ENCODE measurements at regions not wholly inside any gene's neighbourhood (a gene's known extent, or its start where the extent isn't known, plus 50 kb on each side); places are given as distances from the start of the nearest gene placed in this dataset.

GRCh38 chr5:166074582-166075481 is 2216.6 kb upstream of the WWC1 start:
- Histone ChIP-seq H3K79me2 (ENCODE audit: insufficient read depth, low read length) (no peaks in the 10 kb centered on the region), H2AFZ (ENCODE audit: low read length) (no peak overlapping the region), H3K4me1 (ENCODE audit: insufficient read depth, low read length) (no peaks in the 10 kb centered on the region), H3K9ac (ENCODE audit: insufficient read depth, low read depth, low read length) (no peak overlapping the region), H3K9me3 (ENCODE audit: low read length) (peaks cover 80% of the 10 kb centered on the region), H3K4me2 (ENCODE audit: low read depth, low read length) (no peak overlapping the region), H3K36me3 (replicated peaks in 1 of 2; ENCODE audit: control insufficient read depth in 1 of 2, insufficient read depth in 2 of 2, low read length in 2 of 2) (no peaks in the 10 kb centered on the region), H3K4me3 (replicated peaks in 1 of 3; ENCODE audit: insufficient read depth in 1 of 3, low read depth in 2 of 3, low read length in 3 of 3) (no peak overlapping the region), H3K27ac (ENCODE audit: extremely low read length, insufficient read depth, low read length) (no peak overlapping the region), H4K20me1 (ENCODE audit: insufficient read depth, low read length) (no peaks in the 10 kb centered on the region), H3K27me3 (ENCODE audit: control insufficient read depth in 1 of 2, insufficient read depth in 2 of 2, low read length in 2 of 2) (no peaks in the 10 kb centered on the region)
- ChIA-PET CTCF (ENCODE audit: low intra/inter-chr PET ratio, low total read pairs) (no interaction called here), POLR2A (no interaction called here)
- ATAC-seq (no peak), FAIRE-seq (no peak), DNase-seq (ENCODE audit: low spot score) (no peak)
- in situ Hi-C loops (cut with HindIII; ENCODE audit: extremely low pct_ligation_motif_present, low pct_unique_long_range_greater_than_20kb) (no loop called here), intact Hi-C loops (cut with micrococcal nuclease; ENCODE audit: unreplicated experiment) (no loop called here)
- no TSS peak for BruUV-seq (replicated peaks)
- WGBS (ENCODE audit: low lambda C conversion rate): 12% methylated on average over 5 of the region's 5 CpGs
- peak; percentile 81 for TF ChIP-seq HNRNPK (IDR thresholded peaks at IDR 0.05; ENCODE audit: low read depth, low read length, poor library complexity, severe bottlenecking)
- TF ChIP-seq MED1 (CRISPR knock-in tag; IDR thresholded peaks at IDR 0.05): no peak
- TF ChIP-seq ZNF790 (CRISPR knock-in tag; IDR thresholded peaks at IDR 0.05; ENCODE audit: borderline replicate concordance): no peak
- TF ChIP-seq ZNF367 (CRISPR knock-in tag; IDR thresholded peaks at IDR 0.05; ENCODE audit: borderline replicate concordance): no peak
- TF ChIP-seq ZNF567 (CRISPR knock-in tag; IDR thresholded peaks at IDR 0.05; ENCODE audit: borderline replicate concordance): no peak

GRCh38 chr5:166083183-166083959 is 2208.1 kb upstream of the WWC1 start:
- no peak for FAIRE-seq
- POLR2A ChIA-PET: no interaction called here
- no peaks in the 10 kb centered on the region for H3K79me2 ChIP-seq (ENCODE audit: insufficient read depth, low read length)
- intact Hi-C loops (cut with micrococcal nuclease; ENCODE audit: unreplicated experiment) (no loop called here), in situ Hi-C loops (cut with HindIII; ENCODE audit: extremely low pct_ligation_motif_present, low pct_unique_long_range_greater_than_20kb) (no loop called here)
- no peaks in the 10 kb centered on the region for H4K20me1 ChIP-seq (ENCODE audit: insufficient read depth, low read length)
- H2AFZ ChIP-seq (ENCODE audit: low read length): no peak overlapping the region
- H3K27me3 ChIP-seq (ENCODE audit: control insufficient read depth in 1 of 2, insufficient read depth in 2 of 2, low read length in 2 of 2): no peaks in the 10 kb centered on the region
- H3K36me3 ChIP-seq (replicated peaks in 1 of 2; ENCODE audit: control insufficient read depth in 1 of 2, insufficient read depth in 2 of 2, low read length in 2 of 2): no peaks in the 10 kb centered on the region
- no peak overlapping the region for H3K4me3 ChIP-seq (replicated peaks in 1 of 3; ENCODE audit: insufficient read depth in 1 of 3, low read depth in 2 of 3, low read length in 3 of 3)
- no peak for ATAC-seq
- 12% methylated on average over 11 of the region's 11 CpGs for WGBS (ENCODE audit: low lambda C conversion rate)
- H3K9me3 ChIP-seq (ENCODE audit: low read length): peaks cover 97% of the 10 kb centered on the region
- no TSS peak for BruUV-seq (replicated peaks)
- no peak for DNase-seq (ENCODE audit: low spot score)
- no peak overlapping the region for H3K4me2 ChIP-seq (ENCODE audit: low read depth, low read length)
- H3K4me1 ChIP-seq (ENCODE audit: insufficient read depth, low read length): no peaks in the 10 kb centered on the region
- H3K27ac ChIP-seq (ENCODE audit: extremely low read length, insufficient read depth, low read length): no peak overlapping the region
- no peak overlapping the region for H3K9ac ChIP-seq (ENCODE audit: insufficient read depth, low read depth, low read length)
- CTCF ChIA-PET (ENCODE audit: low intra/inter-chr PET ratio, low total read pairs): no interaction called here
- TF ChIP-seq NAIF1 (CRISPR knock-in tag; IDR thresholded peaks at IDR 0.05; ENCODE audit: borderline replicate concordance) (no peak), ZNF382 (CRISPR knock-in tag; IDR thresholded peaks at IDR 0.05; ENCODE audit: borderline replicate concordance) (no peak), ZNF704 (CRISPR knock-in tag; IDR thresholded peaks at IDR 0.05; ENCODE audit: borderline replicate concordance) (no peak), RBM22 (optimal IDR thresholded peaks at IDR 0.05; ENCODE audit: low read length) (no peak), ZNF367 (CRISPR knock-in tag; IDR thresholded peaks at IDR 0.05; ENCODE audit: borderline replicate concordance) (no peak), ZNF430 (CRISPR knock-in tag; IDR thresholded peaks at IDR 0.05) (no peak), ZNF710 (CRISPR knock-in tag; IDR thresholded peaks at IDR 0.05; ENCODE audit: borderline replicate concordance) (no peak), GATAD2A (CRISPR knock-in tag; IDR thresholded peaks at IDR 0.05) (no peak), ZNF615 (CRISPR knock-in tag; IDR thresholded peaks at IDR 0.05; ENCODE audit: borderline replicate concordance) (no peak), ELF1 (CRISPR knock-in tag; IDR thresholded peaks at IDR 0.05) (no peak)
